Liver (tissue), 3 donors: ENCODE measurements at regions not wholly inside any gene's neighbourhood (a gene's known extent, or its start where the extent isn't known, plus 50 kb on each side); places are given as distances from the start of the nearest gene placed in this dataset.

Source experiments
- ATF3 ChIP-seq: IDR thresholded peaks from 2 replicates; pipeline ENCODE4 v1.6.1; 2016; ENCODE audit warnings: antibody characterized with exemption
- CTCF ChIP-seq: fragments of 150-350 bp; IDR thresholded peaks from 2 replicates; pipeline ENCODE4 v1.5.1; 2017; ENCODE audit warnings: improper control_type of control experiment, low read depth, low read length; ENCODE audit not compliant: missing input control
- FOXA1 ChIP-seq: IDR thresholded peaks from 2 replicates; pipeline ENCODE4 v1.6.1; 2016; ENCODE audit warnings: antibody characterized with exemption
- GABPA ChIP-seq, 2 donors: IDR thresholded peaks in 1 of 2; conservative IDR thresholded peaks in 1 of 2; 2 replicates each; pipeline ENCODE4 v1.6.1; 2016; ENCODE audit warnings: antibody characterized with exemption in 2 of 2, mild to moderate bottlenecking in 1 of 2, moderate library complexity in 1 of 2
- HNF4A ChIP-seq, 2 donors: conservative IDR thresholded peaks; 2 replicates each; pipeline ENCODE4 v1.6.1; 2016; ENCODE audit warnings: antibody characterized with exemption in 2 of 2, mild to moderate bottlenecking in 2 of 2
- MAX ChIP-seq: IDR thresholded peaks from 2 replicates; pipeline ENCODE4 v1.6.1; 2016; ENCODE audit warnings: antibody characterized with exemption
- RAD21 ChIP-seq, 2 donors: IDR thresholded peaks; 2 replicates each; pipeline ENCODE4 v1.6.1; 2016; ENCODE audit warnings: antibody characterized with exemption in 2 of 2, mild to moderate bottlenecking in 2 of 2
- REST ChIP-seq: IDR thresholded peaks from 2 replicates; pipeline ENCODE4 v1.6.1; 2016; ENCODE audit warnings: antibody characterized with exemption, mild to moderate bottlenecking
- SP1 ChIP-seq: IDR thresholded peaks from 2 replicates; pipeline ENCODE4 v1.6.1; 2018; ENCODE audit warnings: antibody characterized with exemption, mild to moderate bottlenecking
- TAF1 ChIP-seq: conservative IDR thresholded peaks from 2 replicates; pipeline ENCODE4 v1.6.1; 2016; ENCODE audit warnings: antibody characterized with exemption, mild to moderate bottlenecking
- YY1 ChIP-seq: IDR thresholded peaks from 2 replicates; pipeline ENCODE4 v1.6.1; 2016; ENCODE audit warnings: antibody characterized with exemption, mild to moderate bottlenecking
- donor health status: healthy.
- donor health status: healthy.

- TF ChIP-seq CTCF = no peak
- no peak for TF ChIP-seq TAF1
- no peak for TF ChIP-seq YY1
- TF ChIP-seq MAX = no peak
- TF ChIP-seq GABPA (IDR thresholded peaks at IDR 0.05 in 1 of 2, conservative IDR thresholded peaks at IDR 0.05 in 1 of 2) = no peak
- TF ChIP-seq FOXA1 = no peak
- no peak for TF ChIP-seq RAD21 (IDR thresholded peaks at IDR 0.05)
- TF ChIP-seq ATF3 = no peak
- TF ChIP-seq SP1 = no peak
- no peak for TF ChIP-seq REST
- TF ChIP-seq HNF4A (conservative IDR thresholded peaks at IDR 0.05) = no peak
Measured at GRCh38 chr4:156330436-156331031, 376.9 kb upstream of the CTSO start.
